ENCODE measurements at regions not wholly inside any gene's neighbourhood (a gene's known extent, or its start where the extent isn't known, plus 50 kb on each side); places are given as distances from the start of the nearest gene placed in this dataset.
"Not testable (repeated sequence)": the region's sequence is repeated elsewhere in the genome, so short reads cannot be mapped to it uniquely, and the experiment has no call there.

DNA sequence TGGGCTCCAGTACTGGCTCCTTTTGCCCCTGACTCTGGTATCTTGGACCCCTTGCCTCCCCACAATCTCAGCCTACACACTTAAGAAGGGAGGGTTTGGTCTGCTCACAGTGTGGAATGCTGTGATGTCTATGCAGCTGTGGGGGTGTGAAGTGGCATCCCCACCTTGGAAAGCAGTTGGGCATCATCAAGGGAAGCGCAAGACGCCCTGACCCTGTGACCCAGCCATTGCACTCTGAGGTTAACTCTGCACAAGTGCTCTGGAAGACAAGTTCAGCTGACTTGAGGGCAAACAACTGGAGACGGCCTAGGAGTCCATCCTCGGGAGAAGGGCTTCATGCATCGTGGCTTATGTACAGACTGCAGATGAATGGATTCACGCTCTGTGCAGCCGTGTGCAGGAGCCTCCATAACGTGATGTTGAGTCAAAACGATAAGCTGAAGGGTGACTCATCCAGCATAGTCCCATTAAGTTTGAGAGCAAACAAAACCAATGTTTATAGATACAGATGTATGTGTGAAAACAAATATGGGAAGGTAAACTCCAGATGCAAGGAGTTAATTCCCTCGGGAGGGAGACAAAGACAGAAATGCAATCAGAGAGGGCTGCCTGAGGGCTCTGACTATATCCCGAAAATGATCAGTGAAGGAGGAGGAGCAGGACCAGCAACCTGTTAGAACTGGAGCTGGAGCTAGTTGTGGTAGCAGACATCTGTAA lies 86.8 kb downstream of the LSM3 start:
- H3K4me3 ChIP-seq (replicated peaks; ENCODE audit: low read depth, low read length) = no peak overlapping the region
- TF ChIP-seq, protein P1, sequence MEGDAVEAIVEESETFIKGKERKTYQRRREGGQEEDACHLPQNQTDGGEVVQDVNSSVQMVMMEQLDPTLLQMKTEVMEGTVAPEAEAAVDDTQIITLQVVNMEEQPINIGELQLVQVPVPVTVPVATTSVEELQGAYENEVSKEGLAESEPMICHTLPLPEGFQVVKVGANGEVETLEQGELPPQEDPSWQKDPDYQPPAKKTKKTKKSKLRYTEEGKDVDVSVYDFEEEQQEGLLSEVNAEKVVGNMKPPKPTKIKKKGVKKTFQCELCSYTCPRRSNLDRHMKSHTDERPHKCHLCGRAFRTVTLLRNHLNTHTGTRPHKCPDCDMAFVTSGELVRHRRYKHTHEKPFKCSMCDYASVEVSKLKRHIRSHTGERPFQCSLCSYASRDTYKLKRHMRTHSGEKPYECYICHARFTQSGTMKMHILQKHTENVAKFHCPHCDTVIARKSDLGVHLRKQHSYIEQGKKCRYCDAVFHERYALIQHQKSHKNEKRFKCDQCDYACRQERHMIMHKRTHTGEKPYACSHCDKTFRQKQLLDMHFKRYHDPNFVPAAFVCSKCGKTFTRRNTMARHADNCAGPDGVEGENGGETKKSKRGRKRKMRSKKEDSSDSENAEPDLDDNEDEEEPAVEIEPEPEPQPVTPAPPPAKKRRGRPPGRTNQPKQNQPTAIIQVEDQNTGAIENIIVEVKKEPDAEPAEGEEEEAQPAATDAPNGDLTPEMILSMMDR (IDR thresholded peaks at IDR 0.05; ENCODE audit: low read depth, low read length, missing control alignments) = no peak
- DNase-seq (ENCODE audit: extremely low read depth, low read depth) = peak; percentile 76

DNA sequence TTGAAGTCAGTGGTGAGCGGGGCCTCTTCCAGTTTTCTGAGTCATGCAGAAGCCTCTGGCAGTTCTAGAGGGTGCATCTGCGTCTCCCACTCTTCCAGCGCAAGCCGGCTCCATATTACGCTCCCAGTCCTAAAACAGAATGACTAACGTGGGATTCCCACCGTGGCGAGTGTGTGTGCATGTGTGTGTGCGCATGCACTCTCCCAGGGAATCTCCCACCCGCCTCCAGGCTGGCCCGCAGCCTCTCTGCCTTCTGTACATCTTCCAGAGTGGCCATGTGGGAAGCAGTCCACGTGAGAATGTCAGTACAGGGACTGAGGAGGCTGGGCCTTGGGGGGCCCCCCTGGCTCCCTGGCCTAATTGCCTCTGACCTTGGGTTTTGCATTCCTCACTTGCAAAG lies 87.7 kb downstream of the LSM3 start:
- DNase-seq (ENCODE audit: extremely low read depth, low read depth) = peak; percentile 68
- TF ChIP-seq, protein P1 (IDR thresholded peaks at IDR 0.05; ENCODE audit: low read depth, low read length, missing control alignments) = no peak
- no peak overlapping the region for H3K4me3 ChIP-seq (replicated peaks; ENCODE audit: low read depth, low read length)

DNA sequence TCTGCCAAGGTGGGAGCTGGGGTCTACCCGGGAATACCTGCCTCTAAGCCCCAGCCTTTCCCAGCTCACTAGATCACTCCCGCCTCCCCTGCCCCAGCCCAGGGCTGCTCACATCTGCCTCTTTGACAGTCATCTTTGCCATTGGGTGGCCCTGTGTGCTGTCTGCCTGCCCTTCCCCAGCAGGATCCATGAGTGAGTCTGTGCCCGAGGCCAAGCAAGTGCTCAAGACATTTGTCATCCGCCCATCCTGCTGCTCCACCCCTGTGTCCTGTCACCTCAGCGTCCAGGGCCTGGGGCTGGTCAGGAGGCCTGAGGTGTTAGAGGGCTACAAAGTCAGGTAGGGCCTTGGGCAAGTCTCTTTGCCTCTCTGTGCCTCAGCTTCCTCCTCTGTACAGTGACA lies 89.4 kb downstream of the LSM3 start:
- no peak for DNase-seq (ENCODE audit: extremely low read depth, low read depth)
- TF ChIP-seq, protein P1 (IDR thresholded peaks at IDR 0.05; ENCODE audit: low read depth, low read length, missing control alignments) = no peak
- no peak overlapping the region for H3K4me3 ChIP-seq (replicated peaks; ENCODE audit: low read depth, low read length)

DNA sequence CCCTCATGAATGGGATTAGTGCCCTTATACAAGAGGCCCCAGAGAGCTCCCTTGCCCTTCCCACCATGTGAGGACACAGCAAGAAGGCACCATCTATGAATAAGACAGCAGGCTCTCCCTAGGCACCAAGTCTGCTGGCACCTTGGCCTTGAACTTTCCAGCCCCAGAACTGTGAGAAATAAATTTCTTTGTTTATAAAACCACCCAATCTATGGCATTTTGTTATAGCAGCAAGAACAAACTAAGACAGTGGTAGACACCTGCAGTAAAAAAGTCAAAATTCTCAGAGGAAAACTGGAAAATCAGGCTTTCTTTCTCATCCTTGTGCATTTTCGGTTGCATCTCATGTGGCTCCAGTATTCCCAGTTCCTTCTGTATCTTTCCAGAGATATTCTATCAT lies 90.3 kb downstream of the LSM3 start:
- H3K4me3 ChIP-seq (replicated peaks; ENCODE audit: low read depth, low read length) = no peak overlapping the region
- no peak for DNase-seq (ENCODE audit: extremely low read depth, low read depth)
- TF ChIP-seq, protein P1 (IDR thresholded peaks at IDR 0.05; ENCODE audit: low read depth, low read length, missing control alignments) = no peak

DNA sequence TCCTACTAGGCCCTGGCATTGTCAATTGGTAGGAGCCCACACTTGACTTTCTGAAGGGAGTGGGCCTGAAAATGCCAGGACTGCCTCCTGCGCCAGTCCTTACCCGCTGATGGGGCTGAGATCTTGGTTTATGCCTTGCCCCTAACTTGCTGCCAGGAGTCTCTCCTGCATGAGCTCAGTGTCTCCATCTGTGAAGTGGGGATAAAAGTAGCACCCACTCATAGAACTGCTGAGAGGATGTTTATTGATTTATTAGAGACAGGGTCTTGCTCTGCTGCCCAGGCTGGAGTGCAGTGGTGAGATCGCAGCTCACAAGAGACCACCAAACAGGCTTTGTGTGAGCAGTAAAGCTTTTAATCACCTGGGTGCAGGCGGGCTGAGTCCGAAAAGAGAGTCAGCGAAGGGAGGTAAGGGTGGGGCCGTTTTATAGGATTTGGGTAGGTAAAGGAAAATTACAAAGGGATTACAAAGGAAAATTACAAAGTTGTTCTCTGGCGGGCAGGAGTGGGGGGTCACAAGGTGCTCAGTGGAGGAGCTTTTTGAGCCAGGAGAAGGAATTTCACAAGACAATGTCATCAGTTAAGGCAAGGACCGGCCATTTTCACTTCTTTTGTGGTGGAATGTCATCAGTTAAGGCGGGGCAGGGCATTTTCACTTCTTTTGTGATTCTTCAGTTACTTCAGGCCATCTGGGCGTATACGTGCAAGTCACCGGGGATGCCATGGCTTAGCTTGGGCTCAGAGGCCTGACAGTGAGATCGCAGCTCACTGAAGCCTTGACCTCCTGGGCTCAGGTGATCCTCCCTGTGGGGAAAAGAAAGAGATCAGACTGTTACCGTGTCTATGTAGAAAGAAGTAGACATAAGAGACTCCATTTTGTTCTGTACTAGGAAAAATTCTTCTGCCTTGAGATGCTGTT lies 93.7 kb downstream of the LSM3 start:
- DNase-seq (ENCODE audit: extremely low read depth, low read depth); H3K4me3 ChIP-seq (replicated peaks; ENCODE audit: low read depth, low read length): not testable (repeated sequence)

DNA sequence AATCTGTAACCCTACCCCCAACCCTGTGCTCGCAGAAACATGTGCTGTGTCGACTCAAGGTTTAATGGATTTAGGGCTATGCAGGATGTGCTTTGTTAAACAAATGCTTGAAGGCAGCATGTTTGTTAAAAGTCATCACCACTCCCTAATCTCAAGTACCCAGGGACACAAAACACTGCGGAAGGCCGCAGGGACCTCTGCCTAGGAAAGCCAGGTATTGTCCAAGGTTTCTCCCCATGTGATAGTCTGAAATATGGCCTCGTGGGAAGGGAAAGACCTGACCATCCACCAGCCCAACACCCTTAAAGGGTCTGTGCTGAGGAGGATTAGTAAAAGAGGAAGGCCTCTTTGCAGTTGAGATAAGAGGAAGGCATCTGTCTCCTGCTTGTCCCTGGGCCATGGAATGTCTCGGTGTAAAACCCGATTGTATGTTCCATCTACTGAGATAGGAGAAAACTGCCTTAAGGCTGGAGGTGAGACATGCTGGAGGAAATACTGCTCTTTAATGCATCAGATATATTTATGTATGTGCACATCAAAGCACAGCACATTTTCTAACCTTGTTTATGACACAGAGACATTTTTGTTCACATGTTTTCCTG lies 94.4 kb downstream of the LSM3 start:
- not testable (repeated sequence) for H3K4me3 ChIP-seq (replicated peaks; ENCODE audit: low read depth, low read length); DNase-seq (ENCODE audit: extremely low read depth, low read depth)

DNA sequence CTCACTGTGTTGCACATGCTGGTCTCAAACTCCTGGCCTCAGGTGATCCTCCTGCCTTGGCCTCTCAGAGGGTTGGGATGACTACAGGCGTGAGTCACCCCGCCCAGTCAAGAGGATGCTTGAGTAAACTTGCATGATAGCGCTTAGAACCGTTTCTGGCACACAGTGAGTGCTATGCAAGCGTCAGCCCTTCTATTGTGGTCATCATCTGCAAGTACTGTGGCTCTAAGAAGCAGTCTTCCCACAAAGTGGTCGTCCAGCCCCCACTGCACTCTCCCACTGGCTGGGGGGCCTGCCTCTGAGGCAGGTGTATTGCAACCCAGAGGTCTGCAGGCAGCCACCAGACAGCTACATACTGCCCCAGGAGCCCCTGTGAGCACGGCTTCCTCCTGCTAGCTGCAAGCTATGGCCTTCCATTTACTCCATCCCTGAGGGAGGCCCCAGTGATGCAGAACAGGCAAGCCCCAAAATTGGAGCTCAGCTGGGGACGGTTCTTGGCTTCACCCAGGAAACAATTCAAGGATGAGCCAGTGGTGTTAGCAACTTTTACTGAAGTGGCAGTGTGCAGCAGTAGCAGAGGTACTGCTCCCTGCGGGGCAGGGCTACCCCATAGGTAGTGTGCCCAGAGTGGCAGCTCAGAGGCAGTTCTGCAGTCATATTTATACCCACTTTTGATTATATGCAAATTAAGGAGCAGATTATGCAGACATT lies 95.4 kb downstream of the LSM3 start:
- H3K4me3 ChIP-seq (replicated peaks; ENCODE audit: low read depth, low read length) = no peak overlapping the region
- no peak for DNase-seq (ENCODE audit: extremely low read depth, low read depth)
- TF ChIP-seq, protein P1 (IDR thresholded peaks at IDR 0.05; ENCODE audit: low read depth, low read length, missing control alignments) = no peak
